ENCODE measurements at regions not wholly inside any gene's neighbourhood (a gene's known extent, or its start where the extent isn't known, plus 50 kb on each side); places are given as distances from the start of the nearest gene placed in this dataset.

DNA sequence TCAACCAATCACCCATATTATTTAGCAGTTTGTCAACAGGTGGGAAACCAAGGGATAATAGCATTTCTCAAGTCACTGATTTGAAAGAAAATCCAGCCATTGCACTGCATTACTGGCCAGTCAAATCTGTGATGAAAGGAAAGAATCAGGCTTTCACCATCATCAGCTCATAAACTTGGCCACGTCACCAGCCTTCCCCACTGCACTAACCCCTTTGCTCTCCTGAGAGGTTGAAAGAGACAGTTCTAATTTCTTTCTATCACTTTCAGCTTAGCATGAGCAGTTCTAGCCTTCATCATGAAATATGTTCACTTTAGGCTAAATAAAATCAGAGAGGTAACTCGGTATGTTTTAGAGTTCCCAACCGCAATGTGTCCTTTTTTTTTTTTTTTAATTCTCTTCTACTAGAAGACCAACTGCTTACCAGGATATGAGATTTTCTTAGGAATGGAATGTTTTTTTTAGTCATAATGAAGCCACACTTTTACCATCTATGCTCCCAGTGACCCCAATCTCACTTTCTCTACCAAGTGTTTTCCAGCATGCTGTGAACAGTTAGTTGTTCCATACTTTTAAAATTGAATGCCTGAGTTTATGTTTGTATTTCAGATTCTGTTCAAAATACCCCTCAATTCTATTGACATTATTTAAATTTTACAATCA lies 55.7 kb upstream of the SLC7A11 start:
- TF ChIP-seq CTCF (IDR thresholded peaks at IDR 0.05) (no peak), POLR2A (IDR thresholded peaks at IDR 0.05) (no peak)

Measured in uterus (tissue), 2 donors.